ENCODE measurements at regions not wholly inside any gene's neighbourhood (a gene's known extent, or its start where the extent isn't known, plus 50 kb on each side); places are given as distances from the start of the nearest gene placed in this dataset.
"Not testable (repeated sequence)": the region's sequence is repeated elsewhere in the genome, so short reads cannot be mapped to it uniquely, and the experiment has no call there.

DNA sequence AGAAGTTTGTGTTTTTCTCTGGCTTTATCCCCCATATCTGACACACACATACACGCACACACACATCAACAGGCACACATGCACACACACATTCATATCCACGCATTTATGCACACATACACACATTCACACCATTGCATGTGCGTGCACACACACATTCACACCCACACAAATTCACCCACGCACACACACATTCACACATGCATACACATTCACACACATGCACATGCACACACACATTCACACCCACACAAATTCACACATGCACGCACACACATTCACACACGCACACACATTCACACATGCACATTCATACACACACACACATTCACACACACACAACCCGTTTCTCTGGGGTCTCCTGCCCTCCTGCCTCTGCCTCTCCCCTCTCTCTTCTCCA is 264.2 kb downstream of the BCL11B start:
- no peak for DNase-seq

DNA sequence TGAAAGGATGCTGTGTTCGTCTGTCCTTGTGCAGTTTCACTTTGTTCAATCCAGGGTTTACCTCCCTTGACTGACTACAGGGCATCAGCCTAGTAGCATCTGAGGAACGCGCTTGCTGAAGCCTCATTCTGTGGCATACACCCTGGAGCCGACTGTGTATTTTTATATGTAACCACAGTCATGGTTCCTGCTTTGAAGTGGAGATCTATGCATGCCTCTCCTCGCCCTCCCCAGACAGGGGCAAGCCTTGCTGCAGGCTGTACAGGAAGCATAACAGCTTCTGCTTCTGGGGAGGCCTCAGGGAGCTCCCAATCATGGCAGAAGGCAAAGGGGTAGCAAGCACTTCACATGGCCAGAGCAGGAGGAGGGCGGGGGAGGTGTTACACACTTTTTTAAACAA is 262.1 kb downstream of the BCL11B start:
- no peak for DNase-seq

DNA sequence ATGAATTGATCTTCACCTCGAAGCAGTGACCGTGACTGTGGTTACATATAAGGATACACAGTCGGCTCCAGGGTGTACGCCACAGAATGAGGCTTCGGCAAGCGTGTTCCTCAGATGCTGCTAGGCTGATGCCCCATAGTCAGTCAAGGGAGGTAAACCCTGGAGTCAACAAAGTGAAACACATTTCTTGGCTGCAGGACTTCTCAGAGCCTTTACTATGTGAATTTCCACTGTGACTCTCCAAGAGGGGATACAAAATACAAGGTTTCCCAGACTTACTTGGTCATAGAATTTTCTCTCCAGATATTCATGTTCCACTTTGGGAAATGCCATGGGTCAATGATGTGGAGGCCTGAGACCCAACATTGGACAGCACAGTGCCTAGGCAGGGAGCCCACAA is 260.6 kb downstream of the BCL11B start:
- no peak for DNase-seq

DNA sequence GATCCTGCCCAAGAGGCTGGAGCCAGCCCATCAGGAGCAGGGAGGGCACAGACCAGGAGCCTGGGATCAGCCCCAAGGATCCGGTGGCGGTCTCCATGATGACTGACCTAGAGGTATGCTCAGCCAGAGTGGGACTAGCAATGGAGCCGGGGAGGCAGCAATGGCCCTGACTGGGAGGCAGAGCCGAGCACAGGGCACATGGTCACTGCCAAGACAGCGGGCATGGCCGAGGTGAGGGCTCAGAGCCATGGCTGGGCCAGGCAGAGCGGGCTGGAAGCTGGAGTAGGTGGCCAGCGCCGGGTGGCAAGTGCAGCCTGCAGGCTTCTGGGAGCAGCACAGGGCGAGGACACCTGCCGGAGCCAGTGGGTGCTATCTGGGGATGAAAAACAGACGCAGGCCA is 259.3 kb downstream of the BCL11B start:
- no peak for DNase-seq

DNA sequence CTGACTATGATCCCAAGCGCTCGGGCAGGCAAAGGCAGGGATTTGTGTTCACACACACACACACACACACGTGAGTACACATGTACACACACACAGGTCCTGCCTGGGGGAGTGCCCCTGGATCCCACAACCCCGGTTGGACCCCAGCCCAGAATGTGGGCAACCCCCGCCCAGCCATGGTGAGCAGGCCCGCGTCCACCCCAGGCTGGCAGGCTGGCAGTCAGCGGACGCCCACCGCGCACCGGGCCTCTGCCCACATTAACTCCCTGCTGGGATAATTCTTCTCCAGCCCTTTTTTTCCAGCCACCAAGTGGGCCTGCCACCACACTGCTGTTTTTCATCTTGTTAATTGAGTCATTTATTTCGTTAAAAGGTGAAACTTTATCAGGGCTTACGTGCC is 256.2 kb downstream of the BCL11B start:
- no peak for DNase-seq

DNA sequence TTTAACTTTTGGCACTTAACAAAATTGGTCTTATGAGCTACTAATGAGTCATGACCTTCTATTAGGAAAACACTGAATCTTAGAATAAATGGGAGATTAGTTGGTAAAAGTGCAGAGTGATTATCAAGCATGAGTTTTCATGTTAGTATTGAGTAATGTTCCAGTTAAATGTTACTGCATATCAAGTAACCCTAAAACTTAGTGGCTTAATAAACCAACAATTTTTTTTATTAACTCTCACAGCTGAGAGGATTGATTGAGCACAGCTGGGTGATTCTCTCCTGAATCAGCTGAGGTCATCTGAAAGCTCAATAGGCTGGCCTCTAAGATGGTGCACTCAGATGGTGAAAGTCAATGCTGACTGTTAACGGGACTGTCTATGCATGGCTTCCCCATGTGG is 248.6 kb downstream of the BCL11B start:
- no peak for DNase-seq

DNA sequence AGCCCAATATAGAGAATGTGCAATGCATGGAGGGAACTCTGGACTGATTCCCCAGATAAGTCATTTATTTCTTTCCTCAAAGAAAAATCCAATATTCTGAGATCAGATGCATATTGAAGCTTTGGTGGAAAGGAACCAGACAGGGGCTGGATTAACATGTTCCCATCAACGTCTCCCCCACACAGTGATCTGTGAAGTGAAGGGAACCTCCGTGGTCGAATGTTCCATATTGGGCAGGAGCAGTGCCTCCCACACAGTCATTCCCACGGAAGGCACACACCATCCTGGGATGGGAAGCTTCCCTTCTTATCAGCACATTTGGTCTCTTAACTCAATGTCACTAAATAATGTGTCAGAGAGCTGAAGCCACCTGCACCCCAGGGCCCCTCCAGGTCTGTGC is 247.1 kb downstream of the BCL11B start:
- no peak for DNase-seq

DNA sequence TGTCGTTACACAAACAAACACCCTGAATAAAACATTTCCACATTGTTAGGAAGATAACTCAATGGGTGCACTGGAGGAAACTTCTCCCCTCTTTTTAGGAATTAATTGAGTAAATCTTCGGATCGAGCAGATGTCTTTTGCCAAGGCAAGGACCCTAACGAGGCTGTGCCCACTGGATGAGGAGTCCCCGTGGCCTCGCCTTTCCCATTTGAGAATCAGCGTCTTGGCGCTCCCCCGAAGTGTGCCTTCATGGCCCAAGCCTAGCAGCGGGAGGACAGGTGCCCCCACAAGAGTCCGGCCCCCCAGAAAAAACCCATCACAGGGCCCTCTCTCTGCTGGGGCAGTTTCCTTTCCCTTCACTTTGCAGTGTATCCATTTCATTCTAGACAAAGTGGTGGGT is 246.6 kb downstream of the BCL11B start:
- no peak for DNase-seq

DNA sequence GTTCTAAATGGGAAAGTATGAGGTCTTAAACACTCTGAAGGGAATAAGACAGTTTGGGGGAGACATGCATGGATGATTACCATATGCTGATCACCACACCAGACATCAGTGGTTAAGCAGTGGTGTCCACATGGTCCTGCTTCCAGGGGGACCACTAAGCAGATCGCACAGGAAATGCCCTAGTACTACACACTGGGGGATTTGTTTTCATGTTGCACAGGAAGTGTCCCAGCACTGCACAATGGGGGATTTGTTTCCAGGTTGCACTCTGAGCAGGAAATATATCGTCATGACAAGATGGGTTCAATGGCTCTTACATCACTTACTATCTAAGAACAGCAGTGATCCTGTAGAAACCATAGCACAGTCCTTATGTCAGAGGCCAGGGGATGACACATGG is 245.5 kb downstream of the BCL11B start:
- DNase-seq: no peak

DNA sequence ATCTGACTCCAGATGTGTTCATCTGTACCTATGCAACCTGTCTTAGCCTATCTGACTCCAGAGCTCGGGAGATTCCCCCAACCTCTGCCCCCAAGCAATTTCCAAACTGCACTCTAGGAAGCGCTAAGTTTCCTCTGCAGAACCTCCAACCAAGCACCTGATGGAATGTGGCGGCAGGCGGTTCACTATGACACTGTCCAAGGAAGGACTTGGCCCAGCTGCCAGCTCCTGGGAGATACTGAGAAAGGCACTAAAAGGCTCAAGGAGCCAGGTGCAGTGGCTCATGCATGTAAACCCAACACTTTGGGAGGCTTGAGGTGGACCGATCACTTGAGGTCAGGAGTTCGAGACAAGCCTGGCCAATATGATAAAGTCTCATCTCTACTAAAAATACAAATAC is 244.0 kb downstream of the BCL11B start:
- no peak for DNase-seq

DNA sequence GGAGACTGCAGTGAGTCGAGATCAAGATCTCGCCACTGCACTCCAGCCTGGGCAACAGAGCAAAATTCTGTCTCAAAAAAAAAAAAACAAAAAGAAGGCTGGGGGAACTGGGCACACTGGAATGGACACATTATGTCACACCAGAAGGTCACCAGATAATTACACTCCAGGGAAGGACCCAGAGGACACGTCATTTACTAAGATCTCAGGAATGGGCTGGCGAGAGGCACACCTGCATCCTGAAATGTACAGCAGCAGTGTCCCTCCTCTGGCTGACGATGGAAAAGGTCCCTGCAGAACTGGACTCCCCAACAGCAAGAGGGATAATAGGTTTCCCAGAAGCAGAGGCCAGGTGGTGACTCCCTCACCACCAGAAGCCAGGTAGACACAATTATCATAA is 243.5 kb downstream of the BCL11B start:
- DNase-seq: no peak

DNA sequence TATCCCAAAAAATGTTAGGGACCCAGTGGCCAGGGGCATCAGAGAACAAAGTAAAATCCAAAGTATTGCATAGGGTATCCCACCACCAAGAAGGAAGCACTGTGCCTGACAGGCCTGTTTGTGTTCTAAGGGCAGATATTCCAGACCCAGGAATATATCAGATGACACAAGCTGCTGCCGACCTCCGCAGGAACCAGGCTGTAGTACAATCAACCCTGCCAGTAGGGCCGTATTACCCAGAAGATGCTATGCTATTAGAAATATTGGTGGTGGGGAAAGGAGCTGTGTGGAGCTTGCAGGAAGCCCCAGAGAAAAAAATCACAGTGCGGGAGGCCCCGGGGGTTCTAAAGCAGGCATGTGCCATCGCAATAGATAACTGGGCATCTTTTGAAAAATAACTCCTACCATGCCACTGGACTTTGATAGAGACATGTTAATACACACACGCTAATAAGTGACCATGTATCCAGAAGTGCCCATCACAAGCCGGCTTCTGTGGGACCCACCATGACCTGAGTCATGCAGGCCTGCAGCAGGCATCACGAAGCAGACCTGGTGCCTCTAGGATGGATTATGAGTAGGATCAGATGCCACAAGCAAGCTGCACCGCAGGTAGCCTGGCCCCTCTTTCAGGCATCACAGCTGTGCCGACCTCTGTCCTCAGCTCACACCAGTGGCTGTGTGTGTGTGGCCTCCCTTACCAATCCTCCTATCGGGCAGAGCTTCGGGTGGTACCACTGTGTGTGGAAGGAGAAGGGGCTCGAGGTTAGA is 242.7 kb downstream of the BCL11B start:
- DNase-seq: no peak

DNA sequence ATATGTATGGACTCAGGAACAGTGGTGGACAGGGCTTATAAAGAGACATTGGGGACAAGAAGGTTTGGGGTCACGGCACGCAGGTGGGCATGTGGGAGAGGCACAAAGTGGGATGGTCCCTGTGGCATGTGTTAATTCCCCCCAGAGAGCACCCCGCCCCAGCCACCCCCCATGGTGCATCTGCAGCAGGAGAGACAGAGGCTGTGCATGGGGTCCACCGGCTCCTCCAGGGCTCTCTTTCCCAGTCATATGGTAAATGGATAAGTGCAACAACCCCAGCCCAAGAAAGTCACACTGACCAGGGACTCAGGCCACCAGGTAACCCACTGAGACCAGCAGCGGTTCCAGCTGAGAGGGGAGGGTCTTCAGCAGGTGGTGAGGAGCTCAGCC is 242.1 kb downstream of the BCL11B start:
- DNase-seq: no peak

DNA sequence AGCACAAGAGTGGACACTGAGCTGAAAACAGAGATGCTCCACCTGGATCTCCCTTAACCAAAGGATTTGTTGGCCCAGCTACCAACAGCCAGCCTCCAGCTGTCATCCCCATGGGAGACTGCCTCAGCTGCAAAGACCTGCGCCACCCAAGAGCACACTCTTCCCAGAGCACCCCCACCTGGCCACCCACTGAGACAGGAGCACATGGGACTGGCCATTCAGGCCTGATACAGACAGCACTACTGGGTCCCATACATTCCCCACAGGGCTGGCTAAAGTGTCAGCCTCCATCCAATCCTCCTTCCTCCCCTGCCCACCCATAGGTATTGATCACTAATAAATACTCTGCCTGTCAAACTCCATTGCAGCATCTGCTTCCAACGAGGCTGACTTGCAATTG is 241.5 kb downstream of the BCL11B start:
- no peak for DNase-seq

DNA sequence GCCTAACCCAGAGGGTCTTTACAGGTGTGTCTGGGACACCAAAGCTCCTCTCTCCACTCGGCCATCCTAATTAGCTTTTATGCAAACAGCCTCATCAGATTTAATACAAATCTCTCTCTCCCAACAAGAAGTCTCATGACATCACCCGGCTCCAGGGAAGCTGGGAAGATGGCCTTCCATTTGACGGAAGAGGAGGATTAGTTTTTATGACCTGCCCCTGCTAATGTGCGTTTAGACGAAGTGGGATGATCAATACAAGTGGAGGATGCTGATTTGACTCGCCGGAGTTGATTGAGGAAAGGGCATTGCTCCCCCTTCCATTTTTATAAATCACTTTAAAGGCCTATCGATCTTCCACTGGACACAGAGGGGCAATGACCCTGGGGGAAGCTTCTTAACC is 239.2 kb downstream of the BCL11B start:
- DNase-seq: no peak

DNA sequence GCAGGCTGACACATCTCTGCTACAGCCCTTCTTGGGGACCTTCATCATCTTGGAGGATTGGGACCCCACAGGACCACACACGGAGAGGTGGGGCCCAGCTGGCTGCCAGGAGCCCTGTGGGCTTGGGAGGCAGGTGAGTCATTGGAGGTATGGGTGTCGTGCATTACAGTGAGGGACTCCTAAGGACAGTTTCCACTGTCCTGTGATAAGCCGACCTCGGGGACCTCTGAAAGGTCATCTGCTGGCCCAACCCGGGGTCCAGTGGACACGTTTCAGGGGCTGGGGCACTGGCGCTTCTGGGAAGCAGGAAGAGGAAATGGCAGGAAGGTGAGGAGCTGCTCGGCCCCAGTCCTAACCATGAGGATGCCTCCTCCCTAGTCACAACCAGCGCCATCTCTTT is 238.0 kb downstream of the BCL11B start:
- DNase-seq: no peak

DNA sequence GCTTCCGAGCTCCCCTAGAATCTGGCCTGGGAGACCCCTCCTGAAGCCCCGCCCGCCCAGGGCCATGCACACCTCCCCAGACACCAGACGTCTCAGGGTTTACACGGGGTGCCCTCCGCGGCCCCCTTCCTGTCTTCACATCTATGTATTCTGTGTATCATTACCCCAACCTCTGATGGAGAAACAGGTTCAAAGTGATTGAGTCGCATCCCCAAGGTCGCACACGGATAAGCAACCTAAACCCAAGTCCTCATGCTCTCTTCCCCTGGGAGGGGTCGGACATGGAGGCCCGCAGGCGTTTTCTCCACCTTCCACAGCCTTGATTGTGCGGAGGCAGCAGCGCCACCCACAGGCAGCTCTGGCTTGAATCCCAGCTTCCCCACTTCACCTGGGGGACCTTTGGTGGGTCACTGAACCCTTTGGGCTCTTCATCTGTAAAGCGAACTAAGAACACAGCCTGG is 237.3 kb downstream of the BCL11B start:
- DNase-seq: no peak

DNA sequence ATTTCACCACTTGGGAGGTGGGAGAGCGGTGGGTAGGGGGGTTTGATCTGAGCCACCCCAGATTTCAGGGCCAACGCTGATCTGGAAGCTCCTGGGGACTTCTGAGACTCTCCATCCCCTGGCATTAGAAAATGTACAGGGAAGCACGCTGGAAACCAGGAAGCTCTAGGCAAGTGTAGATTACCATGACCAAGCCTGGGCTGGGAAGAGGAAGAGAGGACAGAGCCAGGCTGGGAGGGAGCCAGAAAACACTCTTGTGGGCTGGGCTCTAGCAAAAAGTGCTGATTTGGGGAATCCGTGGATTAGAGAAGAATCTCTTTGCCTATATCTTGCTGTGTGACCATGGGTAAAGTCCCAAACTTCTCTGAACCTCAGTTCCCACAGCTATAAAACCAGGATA is 236.7 kb downstream of the BCL11B start:
- no peak for DNase-seq

DNA sequence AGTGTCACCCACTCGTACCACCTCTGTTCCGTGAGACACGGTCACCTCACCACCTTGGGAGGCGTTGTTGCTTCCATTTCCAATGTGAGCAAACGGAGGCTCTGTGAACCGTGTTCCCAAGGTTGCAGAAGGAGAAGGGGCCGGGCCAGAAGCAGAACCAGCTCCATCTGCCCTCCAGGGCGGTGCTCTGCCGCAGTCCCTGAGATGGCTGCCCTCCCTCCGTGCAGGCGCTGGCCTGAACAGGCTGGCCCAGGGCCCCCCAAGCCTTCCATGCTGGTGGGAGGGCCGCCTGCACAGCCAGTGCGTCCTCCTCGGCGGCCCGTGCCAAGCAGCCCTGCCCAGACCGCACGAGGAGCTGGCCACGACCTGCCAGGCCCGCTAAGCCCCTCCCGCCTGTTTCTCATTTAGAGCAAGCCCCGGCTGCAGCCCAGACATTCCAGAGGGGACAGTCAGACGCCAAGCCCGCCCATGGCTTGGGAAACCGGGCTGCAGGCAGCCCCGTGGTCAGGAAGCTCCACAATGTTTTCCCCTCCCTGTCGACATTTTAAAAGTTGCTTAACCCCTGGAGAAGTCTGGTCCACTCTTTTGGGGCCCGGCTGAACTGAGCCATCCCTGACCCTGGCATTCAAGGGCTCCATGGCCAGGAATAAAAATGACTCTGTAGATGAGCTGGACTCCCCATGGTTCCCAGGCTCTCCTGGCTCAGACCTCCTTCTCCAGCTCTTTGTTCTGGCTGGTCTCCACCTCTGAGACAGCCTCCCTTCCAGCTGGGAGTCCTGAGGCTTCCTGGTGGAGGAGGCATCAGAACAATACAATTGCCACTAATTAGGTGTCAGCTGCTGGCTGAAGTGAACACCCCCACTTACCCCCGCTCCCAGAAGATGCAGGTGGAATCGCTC is 236.0 kb downstream of the BCL11B start:
- no peak for DNase-seq

DNA sequence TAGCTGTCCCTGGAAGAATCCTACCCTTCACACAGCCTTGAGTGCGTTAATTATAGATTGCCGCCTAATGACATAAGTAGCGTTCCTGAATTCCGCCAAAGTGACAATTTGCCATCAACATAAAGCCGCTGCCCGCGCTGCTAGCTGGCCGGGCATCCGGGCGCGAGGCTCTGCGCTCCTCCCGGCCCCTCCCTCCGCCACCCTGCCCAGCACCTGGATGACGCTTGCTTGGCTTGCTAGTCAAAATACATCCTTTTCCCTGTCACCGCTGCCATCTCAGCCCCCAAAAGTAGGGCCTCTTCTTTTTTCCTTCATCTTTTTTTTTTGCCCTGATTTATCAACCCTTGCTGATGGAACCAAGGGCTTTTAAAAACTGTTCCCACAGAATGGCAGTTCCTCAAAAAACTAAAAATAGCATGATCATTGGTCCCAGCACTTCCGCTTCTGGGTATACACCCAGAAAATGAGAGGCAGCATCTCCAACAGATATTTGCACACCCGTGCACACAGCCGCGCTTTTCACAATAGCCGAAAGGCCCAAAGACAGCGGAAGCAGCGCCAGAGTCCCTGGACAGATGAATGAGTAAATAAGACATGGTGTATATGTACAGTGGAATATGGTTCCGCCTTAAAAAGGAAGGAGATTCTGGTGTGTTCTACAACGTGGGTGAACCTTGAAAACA is 235.2 kb downstream of the BCL11B start:
- DNase-seq: peak; percentile 95

DNA sequence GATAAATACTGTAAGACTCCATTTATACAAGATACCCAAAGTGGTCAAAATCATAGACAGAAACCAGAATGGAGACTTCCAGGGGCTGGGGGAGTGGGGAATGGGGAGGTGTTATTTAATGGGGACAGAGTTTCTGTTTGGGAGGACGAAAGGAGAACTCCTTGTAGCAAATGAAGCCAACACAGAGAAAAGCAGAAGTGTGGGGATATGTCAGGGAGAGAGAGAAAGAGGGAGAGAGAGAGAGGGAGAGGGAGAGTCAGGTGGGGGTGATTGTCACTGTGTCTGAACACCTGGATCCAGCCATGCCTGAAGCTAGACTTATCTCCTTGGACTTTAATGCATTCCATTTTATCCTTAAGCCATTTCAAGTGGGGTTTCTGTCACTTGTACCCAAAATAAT is 234.7 kb downstream of the BCL11B start:
- DNase-seq: not testable (repeated sequence)

DNA sequence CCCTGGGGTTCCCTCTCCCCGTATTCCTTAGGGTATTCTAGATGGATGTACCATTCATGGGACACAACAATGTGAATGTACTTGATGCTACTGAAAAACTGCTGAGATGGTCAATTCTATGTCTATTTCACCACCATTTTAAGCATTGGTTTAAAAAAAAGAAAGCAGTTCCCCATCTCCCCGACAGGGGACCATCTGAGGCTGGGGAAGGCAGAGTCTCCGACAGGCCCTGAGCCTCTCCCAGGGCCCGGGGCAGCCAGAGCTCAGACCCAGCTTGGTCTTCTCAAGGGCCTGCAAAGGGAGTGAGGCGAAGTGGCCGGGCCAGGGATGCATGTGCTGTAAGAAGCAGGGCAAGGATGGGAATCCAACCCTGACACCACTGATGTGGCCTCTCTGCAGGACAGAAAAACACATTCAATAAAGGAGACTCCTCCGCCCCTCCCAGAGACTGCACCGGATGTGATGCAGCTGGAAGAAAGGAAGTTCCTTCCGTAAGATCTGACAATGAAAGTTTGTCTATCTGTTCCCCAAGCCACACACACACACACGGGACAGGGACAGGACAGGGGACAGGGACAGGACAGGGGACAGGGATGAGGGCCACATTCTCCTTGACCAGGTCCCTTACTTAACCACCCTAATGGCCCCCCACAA is 234.1 kb downstream of the BCL11B start:
- DNase-seq: no peak

DNA sequence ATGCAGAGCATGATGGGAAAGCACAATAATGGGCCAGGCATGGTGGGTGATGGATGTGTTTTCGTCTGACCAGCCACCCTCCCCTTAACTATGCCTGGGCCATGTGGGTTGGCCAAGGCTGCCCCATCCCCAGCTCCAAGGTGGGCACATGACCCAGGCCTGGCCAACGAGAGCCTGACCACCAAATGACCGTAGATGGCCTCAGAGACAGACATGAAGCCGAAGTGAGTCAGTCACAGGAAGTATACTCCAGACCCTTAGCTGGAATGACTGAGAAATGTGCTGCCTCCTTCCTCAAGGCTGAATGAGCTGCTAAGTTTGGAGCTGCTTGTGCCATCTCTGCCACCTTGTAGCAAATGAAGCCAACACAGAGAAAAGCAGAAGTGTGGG is 233.6 kb downstream of the BCL11B start:
- no peak for DNase-seq

Measured in NCI-H1105 treated with DMSO at 0.1 percent for 48 hours (cell line).